HG03521 (cell line): ENCODE measurements at regions not wholly inside any gene's neighbourhood (a gene's known extent, or its start where the extent isn't known, plus 50 kb on each side); places are given as distances from the start of the nearest gene placed in this dataset.

Experiments
- ATAC-seq: cut with Tn5 transposase; IDR thresholded peaks from one replicate; pipeline ENCODE4 v1.9.1; 2021; ENCODE audit warnings: mild to moderate bottlenecking, moderate library complexity; ENCODE audit not compliant: unreplicated experiment

DNA sequence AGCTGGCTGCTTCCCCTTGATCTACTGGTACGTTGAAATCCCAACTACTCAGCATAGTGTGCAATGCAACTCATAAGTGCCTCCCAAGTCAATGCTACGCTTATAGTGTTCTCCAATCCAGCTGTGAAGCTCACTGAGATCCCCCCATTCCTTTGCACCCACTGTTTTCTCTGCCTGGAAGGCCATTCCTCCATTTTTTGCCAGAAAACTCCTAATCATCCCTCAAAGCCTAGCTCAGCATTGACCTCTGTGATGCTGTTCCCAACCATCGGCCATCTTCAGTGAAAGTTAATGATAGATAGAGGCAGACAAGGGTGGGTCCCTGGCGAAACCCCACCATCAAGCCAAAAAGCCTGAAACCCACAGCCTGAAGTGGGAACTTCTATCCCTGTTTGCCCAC is 211.0 kb downstream of the ENC1 start:
- ATAC-seq: no peak

DNA sequence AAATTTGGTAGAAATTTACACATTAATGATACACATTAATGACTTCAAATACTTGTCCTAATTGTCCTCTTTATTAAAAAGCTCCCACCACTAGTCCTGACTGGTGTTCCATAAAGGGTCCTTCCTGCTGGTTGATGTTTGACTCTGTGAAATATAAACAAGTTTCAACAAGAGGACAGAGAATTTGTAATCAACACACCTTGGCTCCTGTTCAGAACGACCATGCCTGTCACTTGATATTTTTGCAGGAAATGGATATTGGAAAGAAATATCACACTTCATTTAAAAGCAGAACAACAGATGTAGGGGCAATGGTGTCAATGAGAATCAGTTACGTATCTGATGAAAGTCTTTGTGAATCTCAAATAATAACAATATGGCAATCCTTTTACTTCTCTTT is 211.7 kb downstream of the ENC1 start:
- no peak for ATAC-seq

DNA sequence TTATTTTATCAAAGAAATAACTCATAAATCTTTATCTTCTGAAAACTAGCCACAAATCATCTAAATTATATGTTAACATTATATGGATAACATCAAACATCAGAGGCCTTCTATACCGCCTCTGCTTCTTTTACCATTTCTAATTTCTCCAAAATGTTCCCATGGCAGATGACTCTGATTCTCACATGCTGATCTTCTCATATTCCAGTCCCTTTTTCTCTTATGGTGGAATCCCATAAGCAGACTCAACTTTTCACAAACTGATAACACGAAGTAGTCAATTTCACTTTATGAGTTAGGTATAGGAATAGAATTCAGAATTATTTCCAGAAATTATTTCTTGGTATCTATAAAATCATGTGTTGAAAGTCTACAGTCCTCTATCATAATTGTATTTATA is 212.3 kb downstream of the ENC1 start:
- no peak for ATAC-seq

DNA sequence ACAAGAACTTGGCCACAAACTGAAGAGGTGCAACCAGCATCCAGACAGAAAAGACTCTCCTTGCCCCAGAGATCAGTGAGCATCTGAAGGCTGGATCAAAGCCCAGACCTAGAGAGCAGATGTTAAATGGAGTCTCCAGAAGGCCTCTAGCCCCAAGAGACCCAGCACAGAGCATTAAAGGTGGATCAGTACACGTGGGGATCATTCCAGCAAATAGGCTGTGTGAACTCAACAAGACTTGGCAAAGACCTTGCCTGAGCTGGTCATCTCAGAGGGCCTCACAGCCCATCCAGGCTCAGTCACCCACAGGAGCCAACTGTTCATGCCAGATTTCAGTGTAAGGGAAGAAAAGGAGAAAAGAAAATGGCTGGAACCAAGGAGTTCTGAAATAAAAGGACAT is 214.0 kb downstream of the ENC1 start:
- ATAC-seq: no peak

DNA sequence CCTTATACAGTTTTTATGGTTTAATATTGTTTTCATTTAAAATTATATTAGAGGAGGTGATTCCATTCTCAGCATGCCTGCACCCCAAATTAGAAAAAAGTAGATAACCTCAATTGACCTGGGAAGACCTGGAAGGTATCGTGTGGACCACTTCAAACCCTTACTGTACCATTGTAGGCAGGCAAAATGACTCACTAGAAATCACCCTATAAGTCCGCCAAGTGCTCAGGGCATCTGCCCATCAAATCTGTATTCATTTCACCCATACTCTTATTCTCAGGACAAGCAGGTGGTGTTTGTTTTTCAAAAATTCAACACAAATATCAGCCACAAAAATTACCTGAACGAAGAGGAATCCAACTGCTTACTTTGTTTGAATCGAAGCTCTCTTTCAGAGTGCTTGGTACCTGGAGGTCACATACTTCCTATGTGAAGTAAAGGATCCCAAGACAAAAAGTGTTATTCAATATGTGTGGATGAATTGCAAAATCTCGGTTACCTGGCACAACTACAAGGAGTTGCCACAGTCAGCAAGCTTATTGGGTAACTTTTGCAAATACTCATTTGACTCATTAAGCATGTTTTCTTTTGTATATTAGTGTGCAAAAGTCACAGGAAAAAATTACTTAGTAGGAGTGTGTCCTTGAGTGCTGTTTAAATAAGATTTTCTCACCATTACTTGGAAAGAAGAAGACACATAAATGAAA is 216.2 kb downstream of the ENC1 start:
- no peak for ATAC-seq

DNA sequence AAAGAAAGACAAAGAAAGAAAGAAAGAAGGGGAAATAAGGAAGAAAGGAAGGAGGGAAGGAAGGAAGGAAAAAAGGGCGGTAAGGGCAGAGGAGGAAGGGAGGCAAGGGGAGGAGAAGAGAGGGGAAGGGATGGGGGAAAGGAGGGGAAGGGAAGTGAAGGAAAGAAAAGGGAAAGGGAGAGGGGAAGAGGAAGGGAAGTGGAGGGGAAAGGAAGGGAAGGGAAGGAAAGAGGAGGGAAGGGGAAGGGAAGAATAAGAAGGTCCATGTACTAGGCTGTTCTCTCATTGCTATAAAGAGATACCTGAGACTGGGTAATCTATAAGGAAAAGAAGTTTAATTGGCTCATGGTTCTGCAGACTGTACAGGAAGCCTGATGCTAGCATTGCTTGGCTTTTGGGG is 217.1 kb downstream of the ENC1 start:
- no peak for ATAC-seq

DNA sequence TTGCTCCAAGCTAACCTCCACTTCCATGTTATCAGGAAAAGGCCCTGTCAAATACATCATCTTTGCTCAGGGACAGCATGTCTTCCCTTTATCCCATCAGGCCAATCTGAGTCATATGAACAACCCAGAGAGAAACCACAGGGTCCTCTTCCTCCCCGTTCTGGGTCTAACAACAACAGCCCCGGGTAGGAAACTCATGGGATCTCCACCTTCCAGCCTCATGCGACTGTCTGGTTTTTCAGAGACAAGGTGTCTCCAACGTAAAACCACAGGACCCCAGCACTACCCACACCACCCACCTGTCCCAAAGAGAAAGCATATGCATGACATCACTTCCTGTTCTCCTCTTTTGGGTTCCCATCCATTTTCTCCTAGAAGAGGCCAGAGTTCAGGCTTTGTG is 217.9 kb downstream of the ENC1 start:
- ATAC-seq: no peak

DNA sequence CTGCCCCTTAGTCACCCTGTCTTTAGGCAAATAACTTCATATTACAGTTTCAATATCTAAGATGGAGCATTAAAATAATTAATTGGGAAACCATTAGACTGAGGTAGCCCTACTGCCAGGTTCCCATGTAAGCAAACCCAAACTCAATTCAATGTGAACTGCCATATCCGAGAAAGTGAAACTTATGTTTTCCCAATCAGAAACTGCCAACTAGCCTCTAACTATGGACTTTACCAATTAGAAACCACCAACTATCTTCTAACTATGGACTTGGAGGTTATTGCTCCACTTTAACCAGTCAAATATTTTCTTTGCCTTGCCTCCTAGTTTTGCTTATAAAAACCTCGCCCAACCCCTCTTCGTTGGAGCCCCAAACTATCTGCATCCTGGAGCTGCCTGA is 218.5 kb downstream of the ENC1 start:
- no peak for ATAC-seq

GRCh38 chr5:74421377-74421776 is 219.2 kb downstream of the ENC1 start:
- no peak for ATAC-seq

GRCh38 chr5:74420947-74421346 is 219.6 kb downstream of the ENC1 start:
- no peak for ATAC-seq

DNA sequence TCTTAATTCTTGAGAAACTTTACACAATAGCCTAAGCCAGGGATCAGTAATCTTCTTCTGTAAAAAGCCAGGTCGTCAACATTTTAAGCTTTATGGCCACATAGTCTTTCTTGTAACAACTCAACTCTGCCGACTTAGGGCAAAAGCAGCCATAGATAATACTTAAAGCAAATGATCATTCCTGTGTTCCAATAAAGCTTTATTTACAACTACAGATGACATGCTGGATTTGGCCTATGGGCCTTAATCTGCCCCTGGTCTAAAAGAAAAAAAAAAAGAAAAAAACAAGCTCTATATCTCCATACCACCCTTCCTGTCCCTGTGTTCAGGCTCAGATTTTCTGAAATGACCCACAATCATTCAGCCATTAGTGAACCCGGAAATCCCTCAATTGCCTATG is 220.3 kb downstream of the ENC1 start:
- no peak for ATAC-seq

DNA sequence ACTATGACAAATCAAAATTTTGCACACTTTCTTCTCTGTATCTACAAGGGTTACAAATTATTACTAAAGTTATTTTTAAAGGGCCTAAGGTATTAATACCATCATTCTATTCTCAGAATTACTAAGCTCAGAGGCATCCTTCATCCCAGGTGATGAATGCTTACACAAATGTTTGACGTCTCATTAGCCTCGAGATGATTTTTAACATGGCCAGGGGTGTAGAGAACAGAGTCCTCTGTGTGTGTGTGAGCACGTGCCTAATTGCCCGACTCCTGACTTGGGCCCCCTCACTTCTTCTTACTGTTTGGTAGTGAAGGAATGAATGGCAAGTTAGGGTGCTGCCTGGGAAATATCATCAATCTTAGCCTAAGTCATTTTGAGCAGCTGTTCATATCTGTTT is 221.1 kb downstream of the ENC1 start:
- ATAC-seq: no peak

DNA sequence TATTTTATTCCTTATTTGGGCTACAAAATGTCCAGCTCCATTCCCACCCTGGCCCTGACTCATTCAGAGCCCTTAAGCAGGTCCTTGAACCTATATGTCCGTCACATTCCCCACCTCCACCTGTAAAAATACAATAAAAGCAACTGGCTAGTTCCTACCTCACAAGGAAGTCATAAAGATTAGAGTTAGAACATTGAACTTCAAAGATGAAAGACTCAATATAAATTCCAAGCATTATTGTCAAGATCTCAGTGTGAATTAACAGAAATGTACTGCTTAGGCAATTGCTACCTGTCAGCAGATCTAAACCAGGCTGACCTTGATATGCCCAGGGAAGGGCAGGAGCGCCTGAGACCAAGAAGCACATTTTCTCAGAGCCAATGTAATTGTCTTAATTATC is 221.8 kb downstream of the ENC1 start:
- ATAC-seq: no peak

GRCh38 chr5:74418261-74418660 is 222.3 kb downstream of the ENC1 start:
- no peak for ATAC-seq

DNA sequence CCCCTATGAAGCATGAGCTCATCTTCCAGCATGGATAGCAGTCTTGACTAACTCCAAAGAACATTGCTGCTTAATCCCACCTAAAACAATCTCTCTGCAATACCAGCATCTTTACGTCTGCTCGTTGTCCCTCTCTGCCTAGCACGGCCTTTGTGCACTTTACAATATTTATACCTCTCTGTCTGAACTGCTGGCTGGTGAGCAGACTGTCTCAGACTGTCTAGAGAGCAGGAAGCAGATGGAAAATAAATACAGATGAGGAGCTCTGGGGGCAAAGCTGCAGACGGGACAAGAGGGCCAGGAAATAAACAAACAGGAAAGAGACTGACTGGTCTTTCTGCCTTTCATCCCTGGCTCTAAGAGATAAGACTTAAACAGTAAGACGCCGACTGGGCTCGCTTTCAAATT is 224.8 kb downstream of the ENC1 start:
- no peak for ATAC-seq

DNA sequence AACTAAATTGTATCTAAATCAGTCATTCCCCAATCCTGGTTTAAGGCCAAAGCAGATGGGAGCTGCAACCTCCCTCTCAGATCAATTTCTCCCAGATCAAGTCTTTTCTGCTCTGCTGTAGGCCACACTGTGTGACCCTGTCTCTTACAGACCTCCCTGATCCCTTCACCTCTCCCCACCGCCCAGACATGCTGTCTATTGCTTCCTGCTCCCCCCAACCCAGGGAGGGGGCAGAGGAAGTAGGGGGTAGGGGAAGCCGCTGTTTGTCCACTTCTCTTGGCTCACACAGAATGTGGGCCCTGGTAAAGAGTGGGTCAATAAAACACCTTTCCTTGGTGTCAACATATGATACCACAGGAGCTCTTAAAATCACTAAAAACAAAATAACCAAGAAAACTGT is 226.3 kb downstream of the ENC1 start:
- ATAC-seq: no peak

- no peak for ATAC-seq
Measured at GRCh38 chr5:74413403-74414048, 227.0 kb downstream of the ENC1 start.

DNA sequence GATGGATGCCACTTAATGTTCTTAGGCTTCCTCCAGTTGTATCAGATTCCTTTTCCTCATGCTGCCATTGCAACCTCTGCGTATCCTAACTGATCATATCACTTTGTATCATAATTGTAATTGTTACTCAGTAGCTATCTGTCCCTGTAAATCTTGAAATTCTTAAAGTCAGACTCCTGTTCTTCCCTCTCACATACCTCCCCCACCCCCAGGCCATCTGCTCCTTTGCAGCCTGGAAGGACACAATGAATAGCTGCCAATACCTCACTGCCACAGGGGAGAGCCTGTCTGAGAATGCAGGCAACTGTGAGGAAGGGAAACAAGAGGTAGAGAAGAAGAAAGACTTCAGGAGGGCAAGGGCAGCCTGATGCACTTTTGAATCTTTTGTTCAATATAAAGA is 228.5 kb downstream of the ENC1 start:
- no peak for ATAC-seq

- no peak for ATAC-seq
Measured at GRCh38 chr5:74409712-74410111, 230.8 kb downstream of the ENC1 start.

DNA sequence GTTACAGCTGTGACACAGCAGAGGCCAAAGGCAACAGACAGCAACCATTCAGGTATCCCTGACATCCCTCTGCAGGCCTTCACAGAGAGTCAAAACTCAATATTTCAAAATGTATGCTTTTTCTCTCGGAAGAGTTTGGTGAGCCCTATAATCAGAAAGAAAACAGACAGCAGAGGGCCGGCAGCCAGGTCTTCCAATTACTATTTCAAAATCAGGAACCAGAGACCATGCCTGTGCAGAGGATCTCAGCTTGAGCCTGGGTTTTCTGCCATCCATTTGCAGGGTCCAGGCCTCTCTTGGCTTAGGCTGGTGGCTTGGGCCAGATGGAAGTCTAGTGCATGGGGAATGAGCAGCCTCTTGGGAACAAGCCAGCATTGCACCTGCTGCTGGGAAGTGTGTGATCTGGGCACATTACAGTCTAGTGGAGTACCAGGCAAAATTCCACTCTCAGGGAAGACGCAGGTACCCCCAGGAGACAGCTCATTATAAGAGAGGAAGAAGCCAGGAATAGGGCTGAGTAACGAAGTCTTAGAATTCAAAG is 231.3 kb downstream of the ENC1 start:
- no peak for ATAC-seq

GRCh38 chr5:74408150-74409043 is 232.1 kb downstream of the ENC1 start:
- no peak for ATAC-seq

- ATAC-seq: no peak
Measured at GRCh38 chr5:74407701-74408100, 232.8 kb downstream of the ENC1 start.
